ENCODE measurements at regions not wholly inside any gene's neighbourhood (a gene's known extent, or its start where the extent isn't known, plus 50 kb on each side); places are given as distances from the start of the nearest gene placed in this dataset.
A peak's percentile ranks its signal among the peaks of the same experiment; 100 is the strongest.
"Not testable (repeated sequence)": the region's sequence is repeated elsewhere in the genome, so short reads cannot be mapped to it uniquely, and the experiment has no call there.

GRCh38 chr4:128565565-128566186, 243.8 kb upstream of the JADE1 start:
- peak; percentile 43 for DNase-seq (ENCODE audit: low spot score)

GRCh38 chr4:128565054-128565453, 244.4 kb upstream of the JADE1 start:
- DNase-seq (ENCODE audit: low spot score) = no peak

- DNase-seq (ENCODE audit: low spot score) = no peak
Measured at GRCh38 chr4:128564081-128564630, 245.3 kb upstream of the JADE1 start.

- no peak for DNase-seq (ENCODE audit: low spot score)
Measured at GRCh38 chr4:128560754-128561495, 248.6 kb upstream of the JADE1 start.

- no peak for DNase-seq (ENCODE audit: low spot score)
Measured at GRCh38 chr4:128558896-128559679, 250.4 kb upstream of the JADE1 start.

GRCh38 chr4:128556756-128557155, 252.7 kb upstream of the JADE1 start:
- no peak for DNase-seq (ENCODE audit: low spot score)

- DNase-seq (ENCODE audit: low spot score) = no peak
Measured at GRCh38 chr4:128553686-128554515, 255.6 kb upstream of the JADE1 start.

GRCh38 chr4:128552586-128552907, 257.0 kb upstream of the JADE1 start:
- no peak for DNase-seq (ENCODE audit: low spot score)

GRCh38 chr4:128551280-128551679, 258.2 kb upstream of the JADE1 start:
- no peak for DNase-seq (ENCODE audit: low spot score)

- no peak for DNase-seq (ENCODE audit: low spot score)
Measured at GRCh38 chr4:128550060-128550459, 259.4 kb upstream of the JADE1 start.

- DNase-seq (ENCODE audit: low spot score) = no peak
Measured at GRCh38 chr4:128549636-128550035, 259.9 kb upstream of the JADE1 start.

GRCh38 chr4:128548381-128548780, 260.8 kb upstream of the PGRMC2 start:
- no peak for DNase-seq (ENCODE audit: low spot score)

GRCh38 chr4:128544272-128544671, 256.7 kb upstream of the PGRMC2 start:
- DNase-seq (ENCODE audit: low spot score) = no peak

GRCh38 chr4:128543696-128544095, 256.1 kb upstream of the PGRMC2 start:
- no peak for DNase-seq (ENCODE audit: low spot score)

GRCh38 chr4:128542047-128542446, 254.4 kb upstream of the PGRMC2 start:
- DNase-seq (ENCODE audit: low spot score) = no peak

GRCh38 chr4:128540122-128540521, 252.5 kb upstream of the PGRMC2 start:
- no peak for DNase-seq (ENCODE audit: low spot score)

- DNase-seq (ENCODE audit: low spot score) = no peak
Measured at GRCh38 chr4:128538111-128538882, 250.7 kb upstream of the PGRMC2 start.

- no peak for DNase-seq (ENCODE audit: low spot score)
Measured at GRCh38 chr4:128536746-128537145, 249.1 kb upstream of the PGRMC2 start.

- DNase-seq (ENCODE audit: low spot score) = not testable (repeated sequence)
Measured at GRCh38 chr4:128535510-128535909, 247.9 kb upstream of the PGRMC2 start.

GRCh38 chr4:128528793-128529553, 241.4 kb upstream of the PGRMC2 start:
- peak; percentile 58 for DNase-seq (ENCODE audit: low spot score)
